HG03045 (cell line): ENCODE measurements at regions not wholly inside any gene's neighbourhood (a gene's known extent, or its start where the extent isn't known, plus 50 kb on each side); places are given as distances from the start of the nearest gene placed in this dataset.
"Not testable (repeated sequence)": the region's sequence is repeated elsewhere in the genome, so short reads cannot be mapped to it uniquely, and the experiment has no call there.

Source experiments
- ATAC-seq: cut with Tn5 transposase; IDR thresholded peaks from one replicate; pipeline ENCODE4 v1.9.1; 2021; ENCODE audit warnings: mild to moderate bottlenecking, moderate library complexity; ENCODE audit not compliant: unreplicated experiment

DNA sequence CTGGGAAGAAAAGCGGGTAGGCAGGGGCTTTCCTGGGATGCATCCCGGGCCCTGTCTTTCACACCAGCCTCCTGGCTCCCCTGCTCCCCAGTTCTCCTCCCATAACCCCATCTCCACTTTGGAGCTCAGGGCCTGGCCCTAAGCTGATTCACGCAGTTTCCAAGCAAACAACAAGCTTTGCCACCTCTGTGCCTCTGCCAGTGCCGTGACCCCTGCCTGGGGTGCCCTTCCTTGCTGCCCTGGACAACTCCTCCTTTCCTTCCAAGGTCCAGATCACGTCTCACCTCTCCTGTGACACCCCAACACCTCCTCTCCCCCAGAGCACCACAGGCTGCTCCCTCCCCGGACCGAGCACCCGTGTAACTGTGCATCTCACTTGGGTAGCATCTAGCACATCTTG is 184.5 kb downstream of the NPIPB11 start:
- ATAC-seq, result not testable (repeated sequence)

DNA sequence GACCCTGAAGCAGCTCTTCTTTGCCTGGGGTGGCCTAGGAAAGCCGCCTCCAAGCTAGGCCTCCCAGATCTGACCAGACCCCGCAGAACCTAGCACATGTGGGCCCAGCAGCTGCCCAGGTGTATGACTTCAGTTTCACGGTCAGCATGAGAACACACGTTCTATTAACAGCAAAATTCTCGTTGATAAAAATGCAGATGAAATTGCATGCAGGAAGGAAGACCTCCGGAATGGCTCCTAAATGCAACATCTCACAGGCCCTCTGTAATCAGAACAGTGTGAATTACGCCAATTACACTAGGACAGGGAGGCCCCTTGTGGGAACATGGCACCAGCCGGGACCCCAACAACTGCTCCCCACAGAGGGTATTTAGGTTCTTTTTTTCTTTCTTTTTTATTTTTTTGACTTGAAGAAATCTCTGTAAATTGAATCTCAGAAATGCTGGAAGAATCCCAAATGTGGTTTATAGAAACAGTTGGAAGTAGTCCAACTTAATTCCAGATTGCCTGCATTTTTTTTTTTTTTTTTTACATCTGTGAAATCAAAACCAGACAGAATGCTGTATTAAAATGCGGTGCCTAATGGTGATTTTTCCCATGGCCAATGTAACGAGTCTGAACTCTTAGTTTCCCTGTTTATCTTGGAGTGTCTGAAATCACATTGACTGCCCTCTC is 185.1 kb downstream of the NPIPB11 start:
- not testable (repeated sequence) for ATAC-seq

GRCh38 chr16:29220647-29221191 is 185.8 kb downstream of the NPIPB11 start:
- ATAC-seq, result not testable (repeated sequence)

- ATAC-seq, result not testable (repeated sequence)
These were observed 186.4 kb downstream of the NPIPB11 start for GRCh38 chr16:29219966-29220646.

DNA sequence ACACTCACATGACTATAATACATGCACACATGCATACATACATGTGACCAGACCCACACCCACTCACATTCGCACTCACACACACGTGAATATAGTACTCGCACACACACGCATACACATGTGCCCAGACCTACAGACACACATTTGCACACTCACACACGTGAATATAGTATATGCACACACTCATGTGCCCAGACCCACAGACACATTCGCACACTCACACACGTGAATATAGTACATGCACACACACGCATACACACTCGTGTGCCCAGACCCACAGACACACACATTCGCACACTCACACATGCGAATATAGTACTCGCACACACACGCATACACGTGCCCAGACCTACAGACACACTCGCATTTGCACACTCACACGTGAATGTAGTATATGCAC is 186.9 kb downstream of the NPIPB11 start:
- not testable (repeated sequence) for ATAC-seq

DNA sequence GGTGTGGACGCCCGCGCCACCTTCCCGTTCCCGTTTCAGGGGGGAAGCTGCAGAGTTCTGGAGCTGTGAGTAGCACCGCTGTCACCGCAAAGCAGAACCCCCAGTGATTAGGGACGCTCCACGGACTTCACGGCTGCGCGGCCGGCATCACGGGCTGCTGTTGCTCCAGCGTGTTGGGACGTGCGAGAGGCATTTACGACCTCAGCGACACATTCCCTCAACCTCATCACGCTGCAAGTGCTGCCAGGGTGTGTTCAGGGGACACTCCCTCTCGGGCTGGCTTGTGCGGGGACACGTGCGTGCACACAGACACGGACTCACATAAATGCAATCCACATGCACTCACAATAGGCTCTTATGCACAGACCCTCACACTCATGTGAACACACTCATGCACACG is 187.9 kb downstream of the NPIPB11 start:
- ATAC-seq, result not testable (repeated sequence)

GRCh38 chr16:29218171-29218570 is 188.3 kb downstream of the NPIPB11 start:
- not testable (repeated sequence) for ATAC-seq

- ATAC-seq, result not testable (repeated sequence)
These were observed 188.8 kb downstream of the NPIPB11 start for GRCh38 chr16:29217752-29218126.

- not testable (repeated sequence) for ATAC-seq
These were observed 189.3 kb downstream of the NPIPB11 start for GRCh38 chr16:29217104-29217751.

DNA sequence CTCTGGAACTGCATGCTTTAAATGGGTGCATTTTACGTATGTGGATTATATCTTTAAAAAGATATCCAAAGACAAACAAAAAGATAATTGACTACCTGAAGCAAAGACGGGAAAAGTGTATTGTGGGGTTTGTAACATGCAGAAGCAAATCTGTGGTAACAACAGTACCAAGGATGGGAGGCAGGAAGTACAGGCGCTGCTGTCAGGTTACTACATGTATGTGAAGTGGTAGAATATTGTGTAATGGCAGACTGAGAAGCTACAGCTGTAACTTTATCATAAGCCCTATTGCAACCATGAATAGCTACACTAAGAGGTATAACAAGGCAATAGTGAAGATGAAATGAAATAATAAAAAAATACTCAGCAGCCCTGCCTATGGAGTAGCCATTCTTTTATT is 192.7 kb downstream of the NPIPB11 start:
- ATAC-seq, result not testable (repeated sequence)

GRCh38 chr16:29213251-29213650 is 193.3 kb downstream of the NPIPB11 start:
- ATAC-seq, result not testable (repeated sequence)

- not testable (repeated sequence) for ATAC-seq
These were observed 194.2 kb downstream of the NPIPB11 start for GRCh38 chr16:29212084-29213027.

DNA sequence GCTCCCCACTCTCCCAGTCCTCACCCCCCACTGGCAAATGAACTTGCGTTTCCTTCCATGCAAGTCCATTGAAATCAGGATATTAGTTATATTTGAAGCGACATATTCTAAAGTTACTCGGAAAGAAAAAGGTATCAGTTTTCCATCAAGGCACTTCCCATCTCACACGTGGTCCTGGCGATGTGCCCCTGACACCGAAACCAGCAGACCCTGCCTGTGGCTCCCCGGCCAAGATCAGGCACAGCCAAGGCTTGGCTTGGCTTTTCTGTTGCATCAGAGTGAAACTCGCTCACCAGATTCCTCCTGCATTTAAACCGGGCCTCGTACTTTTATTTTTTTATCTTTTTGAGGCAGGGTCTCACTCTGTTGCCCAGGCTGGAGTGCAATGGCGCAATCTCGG is 195.1 kb downstream of the NPIPB11 start:
- ATAC-seq, result not testable (repeated sequence)

- not testable (repeated sequence) for ATAC-seq
These were observed 196.0 kb downstream of the NPIPB11 start for GRCh38 chr16:29210299-29211150.

GRCh38 chr16:29206120-29206519 is 200.4 kb downstream of the NPIPB11 start:
- ATAC-seq, result not testable (repeated sequence)

GRCh38 chr16:29205151-29205550 is 201.4 kb downstream of the NPIPB11 start:
- not testable (repeated sequence) for ATAC-seq

- ATAC-seq, result no peak
These were observed 201.7 kb downstream of the NPIPB11 start for GRCh38 chr16:29204806-29205135.

DNA sequence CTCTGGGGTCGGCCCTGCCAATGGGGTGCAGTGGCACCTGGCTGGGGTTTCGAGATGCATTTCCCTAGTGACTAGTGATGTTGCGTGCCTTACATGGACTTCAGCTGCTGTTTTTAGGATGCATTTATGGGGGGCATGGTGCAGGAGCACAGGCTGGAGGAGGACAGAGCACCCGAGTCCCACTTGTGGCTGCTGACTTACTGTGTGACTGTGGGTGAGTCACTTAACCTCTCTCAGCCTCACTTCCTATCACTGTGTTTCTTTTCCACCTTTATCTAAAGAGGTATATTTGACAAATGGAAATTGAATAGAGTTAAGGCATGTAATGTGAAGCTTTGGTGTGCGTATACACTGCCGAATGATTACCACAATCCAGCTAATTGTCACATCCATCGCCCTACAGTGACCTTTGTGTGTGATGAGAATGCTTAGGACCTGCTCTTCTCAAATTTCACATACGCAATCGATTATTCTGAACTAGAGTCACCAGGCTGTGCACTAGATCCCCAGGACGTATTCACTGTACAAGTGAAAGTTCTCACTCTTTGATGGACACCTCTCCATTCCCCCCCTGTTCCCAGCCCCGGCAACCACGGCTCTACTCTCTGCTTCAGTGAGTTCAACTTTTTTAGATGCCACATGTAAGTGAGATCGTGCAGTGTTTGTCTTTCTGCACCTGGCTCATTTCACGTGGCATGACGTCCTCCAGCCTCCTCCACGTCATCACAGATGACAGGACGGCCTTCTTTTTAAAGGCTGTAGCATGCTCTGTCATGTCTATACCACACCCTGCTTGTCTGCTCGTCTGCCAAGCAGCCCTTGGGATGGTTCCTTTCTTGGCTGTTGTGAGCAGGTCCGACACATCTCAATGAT is 202.3 kb downstream of the NPIPB11 start:
- not testable (repeated sequence) for ATAC-seq
